AG04450 (cell line): ENCODE measurements at regions not wholly inside any gene's neighbourhood (a gene's known extent, or its start where the extent isn't known, plus 50 kb on each side); places are given as distances from the start of the nearest gene placed in this dataset.

Experiments used
- CTCF ChIA-PET: fragments of 300-600, 350-600 bp; formaldehyde crosslinking; extraction: SDS; loops from one replicate; lab custom pipeline; 2022; ENCODE audit warnings: antibody characterized with exemption, inconsistent platforms; lab: Charles Lee
- POLR2A ChIA-PET: fragments of 350-600 bp; formaldehyde crosslinking; extraction: SDS; loops from one replicate; lab custom pipeline; 2021; ENCODE audit warnings: antibody characterized with exemption, inconsistent platforms; lab: Yijun Ruan, JAX
- DNase-seq: peaks from one replicate; pipeline ENCODE4 v3.0.0-alpha.2; 2011; ENCODE audit warnings: low read depth, low spot score
- H3K27ac ChIP-seq: one replicate; pipeline ENCODE4 v1.5.1; 2012; ENCODE audit warnings: low read depth, low read length, control low read depth
- H3K27me3 ChIP-seq: one replicate; pipeline ENCODE4 v1.6.0; 2012; ENCODE audit warnings: low read length; ENCODE audit not compliant: control insufficient read depth, insufficient read depth
- H3K4me3 ChIP-seq: 2 replicates; pipeline ENCODE4 v1.5.1; 2011; ENCODE audit warnings: mild to moderate bottlenecking, low read depth, low read length, control low read depth
- H3K9me3 ChIP-seq: 2 replicates; pipeline ENCODE4 v1.5.1; 2012; ENCODE audit warnings: low read length; ENCODE audit not compliant: control insufficient read depth, insufficient read depth
- CTCF ChIP-seq: IDR thresholded peaks from 2 replicates; pipeline ENCODE4 v1.5.1; 2011; ENCODE audit warnings: low read depth, low read length, control low read depth, inconsistent platforms

GRCh38 chr6:138017166-138017757 lies 90.0 kb downstream of the PERP start:
- no peak for TF ChIP-seq CTCF
- POLR2A ChIA-PET: no interaction called here
- Histone ChIP-seq H3K27ac (no peak overlapping the region), H3K9me3 (no peaks in the 10 kb centered on the region), H3K4me3 (no peak overlapping the region), H3K27me3 (no peaks in the 10 kb centered on the region)
- DNase-seq: no peak
- CTCF ChIA-PET: interaction anchor here (1.1 to 2.8 kb wide), 2 partner anchors 12 to 16 kb away, joined by 4 to 22 read pairs; no protein-coding TSS in a partner anchor

DNA sequence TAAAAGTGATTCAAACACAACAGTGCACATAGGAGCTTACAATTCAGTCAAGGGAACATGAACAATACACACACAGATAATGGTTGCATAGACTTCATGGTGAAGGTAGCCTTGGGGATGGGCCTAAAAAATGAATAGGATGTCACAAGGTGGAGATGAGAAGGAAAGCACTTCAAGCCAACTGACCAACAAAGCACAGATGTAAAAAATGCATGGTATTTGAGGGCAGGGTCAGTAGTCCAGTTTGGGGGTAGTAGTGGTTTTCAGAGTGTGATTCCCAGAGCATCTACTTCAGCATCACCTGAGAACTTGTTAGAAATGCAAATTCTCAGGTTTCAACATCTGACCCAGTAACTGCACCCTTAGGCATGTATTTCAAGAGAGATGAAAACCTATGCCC lies 88.9 kb downstream of the PERP start:
- no peaks in the 10 kb centered on the region for H3K9me3 ChIP-seq
- no peak for TF ChIP-seq CTCF
- ChIA-PET CTCF (no interaction called here), POLR2A (no interaction called here)
- DNase-seq: no peak
- no peak overlapping the region for H3K27ac ChIP-seq
- H3K4me3 ChIP-seq: no peak overlapping the region
- no peaks in the 10 kb centered on the region for H3K27me3 ChIP-seq

GRCh38 chr6:138025528-138025978 lies 81.7 kb downstream of the PERP start:
- DNase-seq: no peak
- ChIA-PET POLR2A (interaction anchor here (0.6 kb wide), 1 partner anchor 14 kb away, joined by 5 read pairs; no protein-coding TSS in a partner anchor), CTCF (interaction anchor here (0.9 to 1.5 kb wide), 3 partner anchors 19 to 83 kb away, joined by 3 to 8 read pairs (median 5); no protein-coding TSS in a partner anchor)
- Histone ChIP-seq H3K27me3 (no peaks in the 10 kb centered on the region), H3K27ac (no peak overlapping the region), H3K9me3 (no peaks in the 10 kb centered on the region), H3K4me3 (no peak overlapping the region)
- TF ChIP-seq CTCF: no peak

DNA sequence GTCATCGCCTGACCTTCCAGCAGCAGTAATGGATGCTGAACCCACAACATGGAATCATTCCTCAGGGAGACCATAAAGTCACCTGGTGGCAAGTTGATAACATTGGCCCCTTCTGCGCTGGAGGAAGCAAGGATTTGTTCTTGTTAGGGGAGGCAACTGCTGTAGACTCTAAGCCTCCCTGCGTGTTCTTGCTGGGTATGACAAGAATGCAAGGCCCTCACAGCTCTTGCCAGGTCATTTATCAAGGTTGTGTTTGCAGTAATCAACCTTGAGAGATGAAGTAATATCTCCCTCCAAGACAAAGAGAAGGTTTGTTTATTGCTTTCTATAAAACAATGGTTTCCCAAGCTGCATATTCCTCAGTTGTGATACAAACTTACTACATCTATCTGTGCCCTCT lies 80.9 kb downstream of the PERP start:
- no peak for TF ChIP-seq CTCF
- POLR2A ChIA-PET: no interaction called here
- Histone ChIP-seq H3K27ac (no peak overlapping the region), H3K27me3 (peaks cover under 1% of the 10 kb centered on the region), H3K9me3 (no peaks in the 10 kb centered on the region), H3K4me3 (no peak overlapping the region)
- CTCF ChIA-PET: no interaction called here
- no peak for DNase-seq

DNA sequence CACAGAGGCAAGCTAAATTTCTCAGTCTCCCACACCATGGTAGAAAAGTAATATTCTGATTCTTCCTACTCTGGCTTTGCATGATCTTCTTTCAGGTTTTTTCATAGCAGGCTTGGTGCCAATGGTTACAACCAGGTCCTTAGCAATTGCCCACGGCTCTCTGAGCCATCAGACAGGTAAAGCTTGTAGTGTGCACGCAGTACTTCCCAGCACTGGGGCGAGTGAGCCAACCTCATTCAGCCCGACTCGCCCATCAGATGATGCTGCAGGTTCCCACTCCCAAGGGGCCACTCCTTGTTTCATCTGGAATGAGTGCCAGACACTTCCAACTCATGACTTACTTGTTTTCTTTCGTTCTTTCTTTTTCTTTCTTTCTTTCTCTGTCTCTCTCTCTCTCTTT lies 78.3 kb downstream of the PERP start:
- Histone ChIP-seq H3K9me3 (no peaks in the 10 kb centered on the region), H3K27ac (no peak overlapping the region), H3K4me3 (no peak overlapping the region), H3K27me3 (peaks cover 10% of the 10 kb centered on the region)
- POLR2A ChIA-PET: no interaction called here
- TF ChIP-seq CTCF: no peak
- CTCF ChIA-PET: interaction anchor here (2.1 kb wide), 1 partner anchor 22 kb away, joined by 5 read pairs; no protein-coding TSS in a partner anchor
- no peak for DNase-seq
